ENCODE measurements at regions not wholly inside any gene's neighbourhood (a gene's known extent, or its start where the extent isn't known, plus 50 kb on each side); places are given as distances from the start of the nearest gene placed in this dataset.

- DNase-seq = no peak
These were observed 227.9 kb upstream of the COPS8 start for GRCh38 chr2:236857781-236858180.

- no peak for DNase-seq
These were observed 227.0 kb upstream of the COPS8 start for GRCh38 chr2:236858661-236859060.

- no peak for DNase-seq
These were observed 225.8 kb upstream of the COPS8 start for GRCh38 chr2:236859908-236860307.

- DNase-seq = no peak
These were observed 224.4 kb upstream of the COPS8 start for GRCh38 chr2:236861196-236861875.

- no peak for DNase-seq
These were observed 223.7 kb upstream of the COPS8 start for GRCh38 chr2:236861944-236862343.

GRCh38 chr2:236862526-236862925 is 223.2 kb upstream of the COPS8 start:
- no peak for DNase-seq

GRCh38 chr2:236862961-236863728 is 222.5 kb upstream of the COPS8 start:
- no peak for DNase-seq

GRCh38 chr2:236863729-236864126 is 222.0 kb upstream of the COPS8 start:
- no peak for DNase-seq

- no peak for DNase-seq
These were observed 220.6 kb upstream of the COPS8 start for GRCh38 chr2:236865052-236865451.

- DNase-seq = no peak
These were observed 218.9 kb upstream of the COPS8 start for GRCh38 chr2:236866542-236867340.

- no peak for DNase-seq
These were observed 218.0 kb upstream of the COPS8 start for GRCh38 chr2:236867441-236868260.

GRCh38 chr2:236870370-236870769 is 215.3 kb upstream of the COPS8 start:
- no peak for DNase-seq

GRCh38 chr2:236871500-236872001 is 214.1 kb upstream of the COPS8 start:
- DNase-seq = no peak

GRCh38 chr2:236872015-236872414 is 213.7 kb upstream of the COPS8 start:
- DNase-seq = no peak

GRCh38 chr2:236872981-236873380 is 212.7 kb upstream of the COPS8 start:
- no peak for DNase-seq

GRCh38 chr2:236873636-236874035 is 212.1 kb upstream of the COPS8 start:
- no peak for DNase-seq

- DNase-seq = no peak
These were observed 210.7 kb upstream of the COPS8 start for GRCh38 chr2:236874866-236875481.

GRCh38 chr2:236875906-236876505 is 209.7 kb upstream of the COPS8 start:
- DNase-seq = no peak

- DNase-seq = no peak
These were observed 209.0 kb upstream of the COPS8 start for GRCh38 chr2:236876642-236877041.

- DNase-seq = no peak
These were observed 207.7 kb upstream of the COPS8 start for GRCh38 chr2:236877972-236878371.

- DNase-seq = no peak
These were observed 206.2 kb upstream of the COPS8 start for GRCh38 chr2:236879416-236879963.

Measured in effector CD4-positive, alpha-beta T cell (primary cell).